Hepatocyte (in vitro differentiated cells): ENCODE measurements at regions not wholly inside any gene's neighbourhood (a gene's known extent, or its start where the extent isn't known, plus 50 kb on each side); places are given as distances from the start of the nearest gene placed in this dataset.

ENCODE experiments used
- DNase-seq: peaks from one replicate; pipeline ENCODE4 v3.0.0-alpha.2; 2016; ENCODE audit warnings: low spot score
- H2AFZ ChIP-seq: fragments of 200-600 bp; sonication (generic); 2 replicates; pipeline ENCODE4 v1.6.0; 2016; ENCODE audit warnings: antibody characterized with exemption, mild to moderate bottlenecking
- H3K27ac ChIP-seq: fragments of 200-600 bp; sonication (generic); 2 replicates; pipeline ENCODE4 v1.5.1; 2016; ENCODE audit warnings: mild to moderate bottlenecking
- H3K27me3 ChIP-seq: fragments of 200-600 bp; sonication (generic); 2 replicates; pipeline ENCODE4 v1.6.1; 2016
- H3K36me3 ChIP-seq: fragments of 200-600 bp; sonication (generic); replicated peaks from 2 replicates; pipeline ENCODE4 v1.5.1; 2016; ENCODE audit warnings: low read depth; ENCODE audit not compliant: insufficient read depth
- H3K4me1 ChIP-seq: fragments of 200-600 bp; sonication (generic); 2 replicates; pipeline ENCODE4 v1.5.1; 2016; ENCODE audit warnings: mild to moderate bottlenecking, moderate library complexity; ENCODE audit not compliant: insufficient read depth
- H3K4me2 ChIP-seq: fragments of 200-600 bp; sonication (generic); 2 replicates; pipeline ENCODE4 v1.6.0; 2016
- H3K4me3 ChIP-seq: fragments of 200-600 bp; sonication (generic); 2 replicates; pipeline ENCODE4 v1.5.1; 2016; ENCODE audit warnings: mild to moderate bottlenecking
- H3K79me2 ChIP-seq: fragments of 200-600 bp; sonication (generic); 2 replicates; pipeline ENCODE4 v1.6.0; 2017; ENCODE audit warnings: mild to moderate bottlenecking
- H3K9me2 ChIP-seq: fragments of 200-600 bp; sonication (generic); replicated peaks from 2 replicates; pipeline ENCODE4 v1.6.0; 2017; ENCODE audit warnings: mild to moderate bottlenecking; ENCODE audit not compliant: insufficient read depth
- H3K9me3 ChIP-seq: fragments of 200-600 bp; sonication (generic); 2 replicates; pipeline ENCODE4 v1.5.1; 2016; ENCODE audit warnings: low read depth, mild to moderate bottlenecking
- H4K20me1 ChIP-seq: fragments of 200-600 bp; sonication (generic); 2 replicates; pipeline ENCODE4 v1.6.0; 2016; ENCODE audit warnings: mild to moderate bottlenecking; ENCODE audit not compliant: insufficient read depth, poor library complexity, severe bottlenecking
- CTCF ChIP-seq: fragments of 200-600 bp; sonication (generic); IDR thresholded peaks from 2 replicates; pipeline ENCODE4 v1.5.1; 2016; ENCODE audit warnings: antibody characterized with exemption, mild to moderate bottlenecking; ENCODE audit not compliant: poor library complexity
- EZH2 ChIP-seq: fragments of 200-600 bp; sonication (generic); IDR thresholded peaks from 2 replicates; pipeline ENCODE4 v1.6.1; 2016; ENCODE audit warnings: antibody characterized with exemption, mild to moderate bottlenecking, borderline replicate concordance
- EZH2phosphoT487 ChIP-seq: fragments of 200-600 bp; sonication (generic); IDR thresholded peaks from one replicate; pipeline ENCODE4 v1.6.1; 2018; ENCODE audit warnings: antibody characterized with exemption, mild to moderate bottlenecking, low read depth, moderate library complexity; ENCODE audit not compliant: unreplicated experiment, severe bottlenecking
- WGBS: methylation state at CpG from one replicate; pipeline ENCODE4 v1.1.6; 2016; ENCODE audit warnings: low lambda C conversion rate; ENCODE audit errors: missing lambda C conversion rate; 5-methylcytosine and 5-hydroxymethylcytosine counted together

- no peak overlapping the region for H3K27ac ChIP-seq
- 81% methylated on average over 3 of the region's 3 CpGs for WGBS
- TF ChIP-seq CTCF (no peak), EZH2 (no peak), EZH2phosphoT487 (no peak)
These were observed 91.0 kb downstream of the SNX18 start for GRCh38 chr5:54608423-54609085.

GRCh38 chr5:54607006-54607405 lies 89.4 kb downstream of the SNX18 start:
- Histone ChIP-seq H3K36me3 (no peaks in the 10 kb centered on the region), H3K4me2 (no peak overlapping the region), H3K4me1 (no peaks in the 10 kb centered on the region), H3K9me2 (no peaks in the 10 kb centered on the region), H3K79me2 (no peaks in the 10 kb centered on the region), H2AFZ (no peak overlapping the region), H3K27me3 (no peaks in the 10 kb centered on the region), H4K20me1 (no peaks in the 10 kb centered on the region), H3K9me3 (no peaks in the 10 kb centered on the region), H3K27ac (no peak overlapping the region), H3K4me3 (no peak overlapping the region)
- DNase-seq, result no peak
- 96% methylated on average over 3 of the region's 3 CpGs for WGBS
- TF ChIP-seq EZH2 (no peak), EZH2phosphoT487 (no peak), CTCF (no peak)

More at GRCh38 chr5:54608423-54609085, 91.0 kb downstream of the SNX18 start:
- Histone ChIP-seq H3K4me1 (no peaks in the 10 kb centered on the region), H3K36me3 (no peaks in the 10 kb centered on the region), H3K27me3 (no peaks in the 10 kb centered on the region), H3K9me3 (no peaks in the 10 kb centered on the region), H2AFZ (no peak overlapping the region), H3K4me3 (no peak overlapping the region), H3K79me2 (no peaks in the 10 kb centered on the region), H3K9me2 (no peaks in the 10 kb centered on the region), H4K20me1 (no peaks in the 10 kb centered on the region), H3K4me2 (no peak overlapping the region)
- DNase-seq, result no peak

- no peaks in the 10 kb centered on the region for H3K36me3 ChIP-seq
- no peak overlapping the region for H3K4me2 ChIP-seq
- no peaks in the 10 kb centered on the region for H4K20me1 ChIP-seq
- H3K27ac ChIP-seq, result no peak overlapping the region
- no peak for TF ChIP-seq EZH2
- no peak for TF ChIP-seq CTCF
- no peak for TF ChIP-seq EZH2phosphoT487
- DNase-seq, result no peak
- 45% methylated on average over 1 of the region's 1 CpG for WGBS
- no peaks in the 10 kb centered on the region for H3K9me2 ChIP-seq
- H3K79me2 ChIP-seq, result no peaks in the 10 kb centered on the region
- H3K27me3 ChIP-seq, result no peaks in the 10 kb centered on the region
- no peaks in the 10 kb centered on the region for H3K4me1 ChIP-seq
- H2AFZ ChIP-seq, result no peak overlapping the region
- H3K9me3 ChIP-seq, result no peaks in the 10 kb centered on the region
- H3K4me3 ChIP-seq, result no peak overlapping the region
These were observed 85.8 kb downstream of the SNX18 start for GRCh38 chr5:54603372-54603771.
